GM12874 (cell line): ENCODE measurements at regions not wholly inside any gene's neighbourhood (a gene's known extent, or its start where the extent isn't known, plus 50 kb on each side); places are given as distances from the start of the nearest gene placed in this dataset.

Source experiments
- CTCF ChIP-seq: IDR thresholded peaks from 2 replicates; pipeline ENCODE4 v1.5.1; 2011; ENCODE audit warnings: low read depth, mild to moderate bottlenecking, control low read depth, low read length, moderate library complexity; ENCODE audit not compliant: insufficient read depth

DNA sequence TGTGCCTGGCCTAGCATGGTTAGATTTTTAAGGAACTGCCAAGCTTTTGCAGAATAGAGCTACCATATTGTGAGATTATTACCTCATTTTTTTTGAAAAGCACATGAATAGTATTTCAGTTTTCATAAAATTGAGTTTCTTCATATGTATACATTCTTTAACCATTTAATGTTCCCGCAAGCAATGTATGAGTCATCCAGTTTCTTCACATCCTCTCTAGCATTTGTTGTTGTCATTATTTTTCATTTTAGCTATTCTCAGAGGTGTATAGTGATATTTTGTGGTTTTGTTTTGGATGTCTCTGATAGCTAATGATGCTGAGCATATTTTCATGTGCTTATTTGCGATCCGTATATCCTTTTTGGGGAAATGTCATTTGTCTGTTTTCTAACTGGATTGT is 74.9 kb downstream of the GLUD2 start:
- no peak for TF ChIP-seq CTCF

GRCh38 chrX:121128925-121129877 is 81.8 kb downstream of the GLUD2 start:
- no peak for TF ChIP-seq CTCF

DNA sequence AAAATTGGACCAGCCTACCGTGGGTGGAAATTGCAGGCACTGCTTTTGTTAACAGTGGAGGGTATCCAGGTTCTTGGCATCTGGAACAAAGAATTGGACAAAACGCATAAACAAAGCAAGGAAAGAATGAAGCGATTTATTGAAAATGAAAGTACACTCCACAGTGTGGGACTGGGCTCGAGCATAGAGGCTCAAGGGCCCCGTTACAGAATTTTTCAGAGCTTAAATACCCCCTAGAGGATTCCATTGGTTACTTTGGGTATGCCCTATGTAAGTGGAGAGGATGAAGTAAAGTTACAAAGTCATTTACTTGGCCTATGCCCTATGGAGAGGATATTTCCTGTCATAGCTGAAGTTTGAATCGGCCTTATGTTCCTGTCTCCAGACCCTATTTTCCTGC is 85.3 kb downstream of the GLUD2 start:
- TF ChIP-seq CTCF: no peak

DNA sequence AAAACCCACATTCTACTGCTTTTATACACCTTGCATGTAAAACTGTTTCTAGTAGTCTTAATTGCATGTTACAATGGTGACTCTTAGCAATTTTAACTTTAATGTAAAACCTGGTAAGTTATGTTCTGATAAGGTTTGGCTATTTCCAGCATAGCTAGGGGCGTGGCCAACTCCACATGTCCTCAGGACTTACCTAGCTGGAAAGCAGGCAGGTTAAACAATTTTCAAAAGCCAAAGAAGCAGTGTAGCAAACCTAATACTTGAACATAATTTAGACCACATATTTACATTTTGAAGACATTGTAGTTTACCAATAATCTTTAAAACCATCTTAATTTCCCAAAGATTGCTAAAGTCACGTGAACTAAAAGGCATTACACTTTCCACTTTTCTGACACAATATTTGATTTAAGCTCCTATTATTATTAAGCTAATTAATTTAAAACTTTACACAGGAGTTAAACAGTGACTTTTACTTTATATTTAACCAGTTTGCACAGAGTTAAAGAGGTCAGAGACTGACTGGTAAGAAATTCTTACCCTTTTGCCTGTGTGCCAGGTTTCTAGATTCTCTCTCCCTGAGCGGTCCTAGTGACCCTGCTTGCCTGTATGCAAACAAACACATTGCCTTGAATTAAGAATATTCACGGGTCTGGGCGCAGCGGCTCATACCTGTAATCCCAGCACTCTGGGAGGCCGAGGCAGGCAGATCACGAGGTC is 88.2 kb downstream of the GLUD2 start:
- TF ChIP-seq CTCF: no peak

- TF ChIP-seq CTCF: no peak
These were observed 98.7 kb downstream of the GLUD2 start for GRCh38 chrX:121146059-121146628.

DNA sequence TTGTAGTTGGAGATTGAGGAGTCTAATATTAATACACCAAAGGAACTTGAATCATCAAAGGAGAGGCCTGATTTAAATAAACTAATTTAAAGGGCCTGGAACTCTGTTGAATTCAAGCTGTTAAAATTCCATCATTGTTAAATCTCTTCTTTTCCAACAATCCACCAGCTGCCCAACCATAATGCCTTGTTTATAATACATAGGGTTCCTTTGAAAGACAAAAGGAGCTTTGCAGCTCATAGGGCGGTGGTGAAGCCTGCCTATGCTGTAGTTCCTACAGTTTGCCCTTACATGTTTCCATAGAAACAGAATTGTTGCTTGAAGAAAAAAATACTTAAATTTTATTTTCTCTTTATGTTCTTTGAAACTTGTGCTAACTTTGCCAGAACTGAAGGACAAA is 102.8 kb downstream of the GLUD2 start:
- TF ChIP-seq CTCF: no peak

GRCh38 chrX:121151293-121151692 is 103.9 kb downstream of the GLUD2 start:
- no peak for TF ChIP-seq CTCF
